HG02798 (cell line): ENCODE measurements at regions not wholly inside any gene's neighbourhood (a gene's known extent, or its start where the extent isn't known, plus 50 kb on each side); places are given as distances from the start of the nearest gene placed in this dataset.
A peak's percentile ranks its signal among the peaks of the same experiment; 100 is the strongest.
"Not testable (repeated sequence)": the region's sequence is repeated elsewhere in the genome, so short reads cannot be mapped to it uniquely, and the experiment has no call there.

Experiments used
- ATAC-seq: cut with Tn5 transposase; IDR thresholded peaks from one replicate; pipeline ENCODE4 v1.9.1; 2021; ENCODE audit warnings: mild to moderate bottlenecking; ENCODE audit not compliant: unreplicated experiment, poor library complexity

DNA sequence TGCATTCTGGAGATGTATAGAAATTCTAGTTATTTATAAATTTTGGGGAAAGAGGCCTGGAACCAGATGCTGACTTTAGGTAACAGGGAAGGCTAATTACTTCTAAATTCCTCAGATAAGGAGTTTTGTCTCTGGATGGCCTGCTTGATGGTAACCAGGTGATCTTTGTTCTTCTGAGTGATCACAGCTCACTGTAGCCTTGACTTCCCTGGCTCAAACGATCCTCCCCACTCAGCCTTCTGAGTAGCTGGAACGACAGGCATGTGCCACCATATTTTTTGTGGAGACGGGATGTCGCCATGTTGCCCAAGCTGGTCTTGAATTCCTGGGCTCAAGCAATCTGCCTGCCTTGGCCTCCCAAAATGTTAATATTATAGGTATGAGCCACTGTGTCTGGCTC is 54.4 kb upstream of the MSH6 start:
- ATAC-seq, result no peak

DNA sequence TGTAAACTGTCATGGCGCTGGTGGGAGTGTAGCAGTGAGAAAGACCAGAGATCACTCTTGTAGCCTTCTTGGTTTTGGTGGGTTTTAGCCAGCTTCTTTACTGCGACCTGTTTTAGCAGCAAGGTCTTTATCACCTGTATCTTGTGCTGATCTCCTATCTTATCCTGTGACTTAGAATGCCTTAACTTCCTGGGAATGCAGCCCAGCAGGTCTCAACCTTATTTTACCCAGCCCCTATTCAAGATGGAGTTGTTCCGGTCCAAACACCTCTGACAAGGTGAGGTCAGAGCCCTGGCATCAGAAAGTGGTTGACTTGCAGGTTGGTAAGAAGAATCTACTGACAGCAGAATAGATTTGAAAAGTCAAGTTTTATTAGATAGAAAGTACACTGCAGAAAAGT is 55.0 kb upstream of the MSH6 start:
- ATAC-seq, result no peak

DNA sequence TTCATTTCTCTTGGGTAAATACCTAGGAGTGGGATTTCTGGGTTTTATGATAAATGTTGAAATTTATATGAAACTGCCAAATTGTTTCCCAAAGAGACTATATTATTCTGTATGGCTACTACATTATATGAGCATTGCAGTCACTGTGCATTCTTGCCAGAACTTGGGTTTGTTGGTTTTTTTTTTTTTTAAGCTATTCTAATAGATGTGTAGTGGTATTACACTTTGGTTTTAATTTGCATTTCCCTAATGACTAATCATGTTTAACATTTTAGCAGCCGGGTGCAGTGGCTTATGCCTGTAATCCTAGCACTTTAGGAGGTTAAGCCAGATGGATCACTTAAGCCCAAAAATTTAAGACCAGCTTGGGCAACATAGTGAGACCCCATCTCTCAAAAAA is 56.0 kb upstream of the MSH6 start:
- ATAC-seq, result not testable (repeated sequence)

DNA sequence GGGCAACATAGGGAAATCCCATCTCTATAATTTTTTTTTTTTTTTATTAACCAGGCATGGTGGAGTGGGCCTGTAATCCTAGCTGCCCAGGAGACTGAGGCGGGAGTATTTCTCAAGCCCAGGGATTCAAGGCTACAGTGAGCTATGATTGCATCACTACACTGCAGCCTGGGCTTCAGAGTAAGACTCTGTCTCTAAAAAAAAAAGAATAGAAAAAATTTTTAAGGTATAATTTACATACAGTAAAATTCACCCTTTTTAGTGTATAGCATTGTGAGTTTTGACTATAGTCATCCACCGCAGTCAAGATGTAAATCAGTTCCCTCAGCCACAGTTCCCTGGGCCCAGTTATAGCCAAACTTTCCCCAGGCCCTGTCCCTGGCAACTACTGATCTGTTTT is 57.1 kb upstream of the MSH6 start:
- ATAC-seq, result no peak

DNA sequence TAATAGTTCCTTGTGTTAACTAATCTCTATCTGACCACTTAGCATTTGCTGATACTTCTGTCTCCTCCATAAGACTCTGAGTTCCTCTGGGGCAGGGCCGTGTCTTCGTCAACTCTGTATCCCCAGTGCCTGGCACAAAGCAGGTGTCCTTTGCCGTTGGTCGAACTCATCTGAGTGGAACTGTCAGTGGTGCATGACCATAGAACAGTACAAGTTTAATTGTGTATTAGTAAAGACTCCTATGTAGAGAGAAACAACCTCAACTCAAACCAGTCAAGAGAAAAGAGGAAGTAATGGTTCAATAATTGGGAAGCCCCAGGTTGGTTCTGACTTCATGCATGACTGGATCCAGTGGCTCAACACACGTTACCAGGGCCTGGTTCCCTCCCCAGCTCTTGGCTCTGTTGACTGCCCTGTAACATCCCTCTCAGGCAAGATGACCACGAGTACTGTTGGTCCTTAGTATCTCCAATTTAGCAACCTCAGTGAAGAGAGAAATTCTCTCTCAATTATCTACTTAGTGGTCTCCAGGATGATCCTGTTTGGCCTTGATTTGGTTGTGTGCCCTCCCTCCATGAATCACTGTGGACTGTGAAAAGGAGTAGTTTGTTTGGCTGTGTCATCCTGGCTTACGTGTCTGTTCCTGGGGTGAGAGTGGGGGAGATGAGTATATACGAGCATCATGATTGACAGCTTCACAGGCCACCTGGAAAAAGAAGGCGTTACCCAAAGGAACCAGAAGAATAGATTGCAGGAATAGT is 58.5 kb upstream of the MSH6 start:
- peak; percentile 91 for ATAC-seq

DNA sequence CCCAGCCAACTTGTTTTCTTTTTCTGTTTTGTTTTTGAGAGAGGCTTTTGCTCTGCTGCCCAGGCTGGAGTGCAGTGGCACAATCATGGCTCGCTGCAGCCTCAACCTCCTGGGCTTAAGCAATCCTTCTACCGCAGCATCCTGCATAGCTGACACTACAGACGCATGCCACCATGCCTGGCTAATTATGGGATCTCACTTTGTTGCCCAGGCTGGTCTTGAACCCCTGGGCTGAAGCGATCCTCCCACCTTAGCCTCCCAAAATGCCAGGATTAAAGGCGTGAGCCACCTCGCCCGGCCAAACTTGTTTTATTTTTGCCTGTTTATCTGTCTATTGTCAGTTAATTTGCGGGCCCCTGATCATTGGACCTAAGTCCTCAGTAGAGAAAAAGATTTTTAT is 61.6 kb upstream of the MSH6 start:
- no peak for ATAC-seq

DNA sequence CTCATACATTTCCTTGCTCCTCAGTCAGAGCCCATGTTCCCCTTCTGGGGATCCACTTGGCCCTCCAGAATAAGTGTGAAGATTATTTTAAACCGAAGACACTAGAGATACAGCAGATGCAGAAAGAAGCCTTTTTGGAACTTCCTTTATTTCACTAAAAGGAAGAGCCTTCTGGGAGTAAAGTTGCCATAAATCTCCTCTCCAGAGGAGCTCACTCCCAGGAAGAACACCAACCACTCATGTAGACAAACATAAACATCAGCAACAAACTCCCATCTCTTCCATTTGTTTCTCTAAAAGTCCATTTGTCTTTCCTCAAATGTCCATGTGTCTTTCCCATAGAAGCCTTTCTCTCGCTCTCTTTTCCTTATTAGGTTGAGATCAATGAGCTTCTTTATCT is 62.4 kb upstream of the MSH6 start:
- ATAC-seq, result no peak

GRCh38 chr2:47720036-47720435 is 62.9 kb upstream of the MSH6 start:
- ATAC-seq, result no peak

DNA sequence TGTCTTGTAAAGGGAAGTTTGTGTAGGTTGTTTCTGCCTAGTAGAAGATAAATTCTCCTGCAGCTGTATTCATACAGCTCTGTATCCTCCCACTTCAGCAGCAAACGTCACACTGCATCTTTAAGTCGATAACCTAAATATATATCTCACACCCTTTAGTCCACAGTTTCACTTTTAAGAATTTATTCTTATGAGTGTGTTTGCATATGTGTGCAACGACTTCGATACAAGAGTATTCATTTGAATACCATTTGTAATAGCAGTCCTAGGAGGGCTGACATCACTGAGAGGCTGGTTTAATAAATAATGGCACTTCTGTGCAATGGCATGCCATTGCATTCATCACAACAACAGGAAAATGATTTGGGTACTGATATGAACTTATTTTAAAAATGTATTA is 63.8 kb upstream of the MSH6 start:
- ATAC-seq, result peak; percentile 74

DNA sequence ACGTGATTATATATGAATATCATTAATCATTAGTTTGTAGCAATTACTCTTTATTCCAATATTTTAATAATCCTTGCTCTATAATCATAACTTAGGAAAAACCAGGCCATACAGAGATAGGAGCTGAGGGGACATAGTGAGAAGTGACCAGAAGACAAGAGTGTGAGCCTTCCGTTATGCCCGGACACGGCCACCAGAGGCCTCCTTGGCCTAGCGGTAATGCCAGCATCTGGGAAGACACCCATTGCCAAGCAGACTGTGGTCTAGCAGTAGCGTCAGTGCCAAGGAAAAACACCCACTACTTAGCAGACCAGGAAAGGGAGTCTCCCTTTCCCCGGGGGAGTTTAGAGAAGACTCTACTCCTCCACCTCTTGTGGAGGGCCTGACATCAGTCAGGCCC is 66.6 kb upstream of the MSH6 start:
- ATAC-seq, result not testable (repeated sequence)

- ATAC-seq, result no peak
Measured at GRCh38 chr2:47715552-47715951, 67.4 kb upstream of the MSH6 start.

DNA sequence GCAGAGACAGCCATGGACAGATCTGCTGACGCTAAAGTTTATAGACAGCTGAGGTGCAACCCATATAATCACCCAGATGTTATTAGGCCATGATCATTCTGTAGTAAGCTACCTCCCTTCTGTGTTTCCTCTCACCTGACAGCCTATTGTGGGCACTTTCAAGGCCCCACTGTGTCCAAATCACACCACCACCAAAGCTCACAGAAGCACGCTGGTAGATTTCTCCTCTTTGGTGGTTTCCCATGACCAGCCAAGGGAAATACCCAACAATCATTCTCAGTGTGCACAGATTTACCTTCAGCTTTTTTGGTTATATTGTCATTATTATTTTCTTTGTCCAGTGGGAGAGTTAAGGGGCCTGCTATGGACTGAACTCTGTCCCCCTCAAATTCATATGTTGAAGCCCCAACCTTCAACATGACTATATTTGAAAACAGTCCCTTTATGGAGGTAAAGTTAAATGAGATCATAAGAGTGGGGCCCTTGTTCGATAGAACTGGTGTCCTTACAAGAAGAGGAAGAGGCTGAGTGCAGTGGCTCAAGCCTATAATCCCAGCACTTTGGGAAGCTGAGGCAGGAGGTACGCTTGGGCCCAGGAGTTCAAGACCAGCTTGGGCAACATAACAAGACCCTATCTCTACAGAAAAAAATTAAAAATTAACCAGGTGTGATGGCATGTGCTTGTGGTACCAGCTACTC is 74.0 kb upstream of the MSH6 start:
- peak; percentile 77 for ATAC-seq

- no peak for ATAC-seq
Measured at GRCh38 chr2:47704287-47704686, 78.7 kb upstream of the MSH6 start.

- ATAC-seq, result no peak
Measured at GRCh38 chr2:47699533-47700215, 83.3 kb upstream of the MSH6 start.

- not testable (repeated sequence) for ATAC-seq
Measured at GRCh38 chr2:47698436-47698972, 84.4 kb upstream of the MSH6 start.

DNA sequence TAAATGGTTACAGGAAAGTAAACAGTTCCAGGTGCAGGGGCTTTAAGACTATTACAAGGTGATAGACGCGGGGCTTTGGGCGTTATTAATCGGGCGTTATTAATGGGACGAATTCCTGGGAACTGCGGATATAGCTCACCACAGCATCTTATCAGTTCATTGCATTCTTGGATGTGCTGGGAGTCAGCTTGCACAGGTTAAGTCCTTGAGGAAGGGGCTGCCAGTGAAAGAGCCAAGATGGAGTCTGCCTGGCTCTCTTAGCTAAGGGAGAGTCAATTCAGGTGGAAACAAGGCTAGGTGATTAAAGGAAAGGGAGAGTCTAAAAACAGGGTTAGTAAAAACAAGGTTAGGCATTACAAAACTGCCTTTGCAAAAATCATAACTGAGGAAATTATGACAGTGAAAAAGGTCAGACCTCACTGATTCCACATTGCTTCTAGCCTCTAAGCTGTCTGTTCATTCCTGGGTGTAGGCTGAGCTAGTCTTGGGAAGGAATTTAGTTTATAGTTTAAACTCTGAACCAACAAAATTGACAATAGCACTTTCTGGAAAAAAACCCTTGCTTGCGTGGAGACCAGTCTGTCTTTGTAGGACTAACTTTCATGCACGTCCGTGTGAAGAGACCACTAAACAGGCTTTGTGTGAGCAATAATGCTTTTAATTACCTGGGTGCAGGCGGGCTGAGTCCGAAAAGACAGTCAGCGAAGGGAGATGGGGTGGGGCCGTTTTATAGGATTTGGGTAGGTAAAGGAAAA is 85.1 kb upstream of the MSH6 start:
- not testable (repeated sequence) for ATAC-seq

DNA sequence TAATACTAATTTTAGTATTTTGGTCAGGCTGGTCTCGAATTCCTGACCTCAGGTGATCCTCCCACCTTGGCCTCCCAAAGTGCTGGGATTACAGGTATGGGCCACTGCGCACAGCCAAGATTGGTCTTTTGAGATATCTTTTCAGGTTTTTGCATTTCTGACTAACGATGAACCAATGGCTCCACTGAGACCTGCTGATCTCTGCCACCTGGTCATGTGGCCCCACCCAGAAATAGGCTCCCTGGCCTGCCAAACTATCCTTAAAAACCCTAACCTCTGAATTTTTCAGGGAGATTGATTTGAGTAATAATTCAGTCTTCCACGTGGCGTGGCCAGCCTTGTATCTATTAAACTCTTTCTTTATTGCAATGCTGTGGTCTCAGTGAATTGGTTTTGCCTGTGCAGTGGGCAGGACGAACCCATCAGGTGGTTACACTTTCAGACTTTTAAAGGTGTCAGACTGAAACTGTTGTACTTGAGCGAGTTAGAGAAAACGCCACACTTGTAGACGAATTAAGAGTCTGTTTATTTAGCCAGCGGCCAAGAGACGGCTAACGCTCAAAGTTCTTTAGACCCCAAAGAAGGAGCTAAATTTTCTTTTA is 85.8 kb upstream of the MSH6 start:
- peak; percentile 85 for ATAC-seq

GRCh38 chr2:47696478-47696831 is 86.5 kb upstream of the MSH6 start:
- no peak for ATAC-seq

DNA sequence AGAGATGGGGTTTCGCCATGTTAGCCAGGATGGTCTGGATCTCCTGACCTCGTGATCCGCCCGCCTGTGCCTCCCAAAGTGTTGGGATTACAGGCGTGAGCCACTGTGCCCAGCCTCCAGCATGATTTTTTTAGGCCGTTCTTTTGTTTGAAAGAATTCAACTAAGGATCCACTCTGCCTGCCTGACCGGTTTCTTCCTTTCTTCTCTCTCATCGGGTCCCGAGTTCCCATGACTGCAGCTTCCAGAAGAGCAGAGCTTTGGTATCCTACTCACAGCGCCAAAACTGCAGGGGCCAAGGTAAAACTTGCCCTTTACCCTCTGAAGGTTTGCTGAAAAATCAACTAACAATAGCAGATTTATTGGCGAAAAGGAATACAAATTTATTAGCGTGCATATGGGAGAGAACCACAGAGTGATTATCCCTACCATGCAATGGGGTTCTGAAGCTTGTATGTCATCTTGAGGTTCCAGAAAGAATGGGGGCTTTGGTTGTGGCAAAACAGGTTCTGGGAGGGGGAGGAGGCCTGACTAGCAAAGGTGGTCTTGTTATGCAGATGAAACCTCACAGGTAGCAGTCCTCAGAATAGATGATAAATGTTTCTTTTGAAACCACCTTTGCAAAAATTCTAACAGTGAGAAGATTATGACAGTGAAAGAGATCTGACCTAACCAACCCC is 87.0 kb upstream of the MSH6 start:
- ATAC-seq, result no peak

DNA sequence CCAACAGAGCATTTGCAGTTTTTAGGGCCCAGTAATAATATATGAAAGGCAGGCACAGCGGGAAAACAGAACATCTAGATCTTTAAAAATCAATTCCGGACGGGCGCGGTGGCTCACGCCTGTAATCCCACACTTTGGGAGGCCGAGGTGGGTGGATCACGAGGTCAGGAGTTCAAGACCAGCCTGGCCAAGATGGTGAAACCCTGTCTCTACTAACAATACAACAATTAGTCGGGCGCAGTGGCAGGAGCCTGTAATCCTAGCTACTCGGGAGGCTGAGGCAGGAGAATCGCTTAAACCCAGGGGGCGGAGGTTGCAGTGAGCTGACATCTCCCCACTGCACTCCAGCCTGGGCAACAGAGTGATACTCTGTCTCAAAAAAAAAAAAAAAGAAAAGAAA is 88.5 kb upstream of the MSH6 start:
- not testable (repeated sequence) for ATAC-seq
